GM19395 (cell line): ENCODE measurements at regions not wholly inside any gene's neighbourhood (a gene's known extent, or its start where the extent isn't known, plus 50 kb on each side); places are given as distances from the start of the nearest gene placed in this dataset.
"Not testable (repeated sequence)": the region's sequence is repeated elsewhere in the genome, so short reads cannot be mapped to it uniquely, and the experiment has no call there.

ENCODE experiments used
- ATAC-seq: cut with Tn5 transposase; IDR thresholded peaks from one replicate; pipeline ENCODE4 v1.9.1; 2021; ENCODE audit warnings: mild to moderate bottlenecking, moderate library complexity; ENCODE audit not compliant: unreplicated experiment

DNA sequence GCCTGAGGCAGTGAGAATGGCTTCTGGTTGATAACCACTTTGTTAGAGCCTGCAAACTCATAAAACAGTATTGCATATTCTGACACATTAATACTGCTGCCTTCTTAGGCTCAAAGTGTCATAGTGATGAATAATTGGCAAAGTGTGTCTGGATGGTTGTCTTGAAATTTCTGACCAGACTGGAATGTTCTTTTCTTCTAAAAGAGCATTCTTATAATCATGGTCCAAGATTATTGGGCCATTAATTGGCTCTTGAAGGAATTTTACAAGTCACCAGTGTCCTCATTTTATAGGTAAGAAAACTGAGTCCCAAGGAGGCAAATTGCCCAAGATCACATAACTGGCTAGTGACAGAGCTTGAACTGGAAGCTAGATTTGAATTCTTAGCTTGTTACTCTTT lies 111.7 kb downstream of the PCSK1 start:
- ATAC-seq = no peak

DNA sequence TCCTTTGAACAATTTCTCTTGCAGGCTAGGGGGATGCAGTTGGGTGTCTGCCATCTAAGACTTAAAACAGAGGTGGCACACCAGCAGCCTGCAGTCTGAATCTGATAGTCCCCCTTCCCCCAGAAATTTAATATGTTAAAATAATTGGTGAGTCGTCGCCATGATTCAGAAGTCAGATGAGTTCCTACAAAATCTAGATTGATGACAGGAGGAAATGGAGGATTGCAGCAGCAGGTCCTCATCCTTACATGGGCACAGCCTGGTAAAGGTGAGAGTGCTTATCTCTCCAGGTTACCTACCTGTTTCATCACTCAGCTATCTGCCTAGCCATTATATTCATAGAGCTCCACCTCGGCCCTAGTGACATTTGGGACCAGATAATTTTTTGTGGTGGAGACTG lies 112.3 kb downstream of the PCSK1 start:
- no peak for ATAC-seq

DNA sequence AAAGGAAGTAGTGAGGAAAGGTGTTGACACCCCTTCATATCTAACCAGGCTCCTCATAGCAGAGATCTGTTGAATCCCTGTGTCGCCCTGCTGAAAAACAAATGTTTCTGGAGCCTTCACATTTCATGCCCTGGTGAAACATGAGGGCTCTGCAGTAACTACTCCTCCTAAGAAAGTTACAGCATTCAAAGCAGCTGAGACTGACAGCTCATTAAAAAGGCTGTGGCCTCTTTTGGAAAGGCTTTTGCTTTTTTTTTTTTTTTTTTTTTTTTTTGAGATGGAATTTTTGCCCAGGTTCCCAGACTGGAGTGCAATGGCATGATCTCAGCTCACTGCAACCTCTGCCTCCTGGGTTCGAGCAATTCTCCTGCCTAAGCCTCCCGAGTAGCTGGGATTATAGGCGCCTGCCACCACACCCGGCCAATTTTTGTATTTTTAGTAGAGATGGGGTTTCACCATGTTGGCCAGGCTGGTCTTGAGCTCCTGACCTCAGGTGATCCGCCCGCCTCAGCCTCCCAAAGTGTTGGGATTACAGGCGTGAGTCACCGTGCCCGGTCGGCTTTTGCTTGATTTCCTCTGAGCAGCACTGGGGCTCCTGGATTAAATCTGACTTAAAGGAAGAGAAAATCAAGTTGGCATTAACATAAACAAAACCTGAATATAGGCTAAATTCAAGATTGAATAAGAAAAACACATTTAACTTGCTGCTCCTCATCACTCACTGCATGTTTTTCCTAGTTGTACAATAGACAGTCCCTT lies 112.9 kb downstream of the PCSK1 start:
- ATAC-seq = not testable (repeated sequence)

DNA sequence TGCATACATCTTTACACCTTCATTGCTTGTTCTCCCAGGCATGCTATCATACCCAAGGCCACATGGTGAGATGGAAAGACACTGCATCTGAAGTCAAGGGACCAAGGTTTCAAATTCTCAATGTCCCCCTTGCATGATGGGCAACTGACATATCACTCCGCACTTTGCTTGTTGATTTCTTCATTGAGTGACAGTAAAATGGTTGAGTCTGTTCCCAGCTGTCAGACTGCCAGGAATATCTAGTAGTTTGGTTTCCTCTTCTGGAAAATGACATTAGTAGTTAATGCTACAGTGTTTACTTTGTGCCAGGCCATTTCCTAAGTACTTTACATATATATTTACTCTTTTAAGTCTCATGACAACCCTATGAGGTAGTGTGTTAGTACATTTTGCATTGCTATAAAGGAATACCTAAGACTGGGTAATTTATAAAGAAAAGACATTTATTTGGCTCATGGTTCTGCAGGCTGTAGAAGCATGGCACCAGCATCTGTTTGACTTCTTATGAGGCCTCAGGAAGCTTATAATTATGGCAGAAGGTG lies 114.4 kb downstream of the PCSK1 start:
- ATAC-seq = no peak

DNA sequence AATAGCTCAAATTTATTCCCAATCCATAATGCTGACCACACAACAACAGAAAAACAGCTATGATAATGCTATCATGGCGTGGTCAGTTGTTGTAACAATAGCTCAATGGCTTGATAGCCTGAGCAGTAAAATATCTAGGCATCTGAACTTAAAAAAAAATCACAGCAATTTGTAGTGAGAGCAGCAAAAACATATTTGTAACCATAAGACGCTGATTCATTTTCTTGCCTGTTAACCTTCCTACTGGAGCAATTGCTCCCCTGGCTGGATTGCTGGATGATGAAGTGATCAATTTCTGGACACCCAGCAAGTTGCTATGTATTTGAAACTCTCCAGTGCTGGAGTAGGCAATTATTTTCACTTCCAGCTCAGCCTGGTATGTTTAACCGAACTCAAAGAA lies 115.1 kb downstream of the PCSK1 start:
- ATAC-seq = no peak

DNA sequence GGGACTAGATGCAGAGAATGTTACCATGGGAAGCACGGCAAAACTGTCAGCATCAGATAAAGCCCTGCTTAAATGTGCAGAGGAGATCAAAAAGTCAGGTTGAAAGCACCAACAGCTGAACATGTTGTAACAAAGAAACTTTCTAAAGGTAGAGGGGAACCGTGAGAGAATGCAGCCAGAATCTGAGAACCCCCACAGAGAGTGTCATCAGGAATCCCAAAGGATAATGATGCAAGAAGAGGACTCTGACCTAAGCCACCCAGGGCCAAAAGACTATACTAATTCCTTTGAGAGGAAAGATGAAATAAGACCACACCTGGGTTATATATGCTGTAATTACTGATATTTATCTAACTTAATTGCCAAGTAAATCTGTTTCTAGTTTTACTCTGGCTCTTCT lies 116.6 kb downstream of the PCSK1 start:
- no peak for ATAC-seq

DNA sequence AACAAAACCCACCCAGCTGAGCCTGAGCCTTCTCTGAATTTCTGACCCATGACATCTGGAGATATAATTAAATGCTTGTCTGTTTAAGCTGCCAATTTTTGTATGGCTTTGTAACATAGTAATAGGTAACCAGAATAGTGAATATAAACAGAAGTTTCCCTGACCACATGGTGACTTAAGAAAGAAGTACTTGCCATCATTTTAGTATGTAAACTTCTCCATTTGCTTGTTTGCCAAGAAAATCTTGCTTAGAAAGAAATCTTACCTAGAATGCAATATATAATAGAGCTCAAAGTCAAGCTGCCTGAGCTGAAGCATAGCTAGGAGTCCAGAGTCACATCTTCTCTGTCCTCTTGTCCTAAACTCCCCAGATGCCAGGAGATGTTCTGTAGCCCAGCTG lies 117.0 kb downstream of the PCSK1 start:
- ATAC-seq = no peak

DNA sequence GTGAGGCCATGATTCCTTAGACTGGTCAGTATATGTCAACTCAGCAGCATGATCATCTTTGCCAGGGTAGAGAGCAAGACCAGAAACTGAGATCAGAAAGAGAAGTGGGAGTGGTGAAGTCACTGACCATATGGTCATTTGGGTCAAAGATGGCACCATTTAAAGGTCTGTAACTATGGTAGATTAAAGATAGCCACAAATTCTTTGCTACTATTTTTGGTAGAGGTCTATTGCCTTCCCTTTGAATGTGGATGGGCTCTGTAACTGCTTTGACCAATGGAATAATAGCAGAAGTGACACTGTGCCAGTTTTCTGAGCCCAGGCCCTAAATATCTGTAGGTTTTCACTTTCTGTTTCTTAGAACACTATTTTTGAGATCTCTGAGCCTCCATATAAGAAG lies 117.6 kb downstream of the PCSK1 start:
- peak; percentile 70 for ATAC-seq

DNA sequence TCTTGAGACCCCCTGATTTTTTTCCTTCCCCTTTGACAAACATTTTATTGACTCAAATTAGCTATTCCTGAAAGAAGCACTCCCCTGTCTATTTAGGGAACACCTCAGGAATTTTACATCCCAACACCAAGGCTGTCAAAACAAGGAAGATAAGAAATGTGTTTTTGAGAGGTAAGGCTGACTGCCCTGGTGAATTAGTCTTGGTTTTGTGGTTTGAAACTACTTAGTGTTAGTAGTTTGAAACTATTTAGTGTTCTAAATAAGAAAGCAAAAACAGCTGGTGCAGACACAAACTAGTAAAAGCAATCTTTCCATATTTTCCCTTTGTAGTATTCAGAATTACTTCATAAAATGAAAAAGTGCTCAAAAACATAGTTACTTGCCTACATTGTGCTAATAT lies 120.7 kb downstream of the PCSK1 start:
- no peak for ATAC-seq

DNA sequence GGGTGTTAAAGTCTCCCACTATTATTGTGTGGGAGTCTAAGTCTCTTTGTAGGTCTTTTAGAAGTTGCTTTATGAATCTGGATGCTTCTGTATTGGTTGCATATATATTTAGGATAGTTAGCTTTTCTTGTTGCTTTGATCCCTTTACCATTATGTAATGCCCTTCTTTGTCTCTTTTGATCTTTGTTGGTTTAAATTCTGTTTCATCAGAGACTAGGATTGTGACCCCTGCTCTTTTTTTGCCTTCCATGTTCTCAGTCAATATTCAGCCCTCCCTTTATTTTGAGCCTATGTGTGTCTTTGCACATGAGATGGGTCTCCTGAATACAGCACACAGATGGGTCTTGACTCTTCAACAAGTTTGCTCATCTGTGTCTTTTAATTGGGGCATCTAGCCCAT lies 126.0 kb downstream of the PCSK1 start:
- ATAC-seq = not testable (repeated sequence)

DNA sequence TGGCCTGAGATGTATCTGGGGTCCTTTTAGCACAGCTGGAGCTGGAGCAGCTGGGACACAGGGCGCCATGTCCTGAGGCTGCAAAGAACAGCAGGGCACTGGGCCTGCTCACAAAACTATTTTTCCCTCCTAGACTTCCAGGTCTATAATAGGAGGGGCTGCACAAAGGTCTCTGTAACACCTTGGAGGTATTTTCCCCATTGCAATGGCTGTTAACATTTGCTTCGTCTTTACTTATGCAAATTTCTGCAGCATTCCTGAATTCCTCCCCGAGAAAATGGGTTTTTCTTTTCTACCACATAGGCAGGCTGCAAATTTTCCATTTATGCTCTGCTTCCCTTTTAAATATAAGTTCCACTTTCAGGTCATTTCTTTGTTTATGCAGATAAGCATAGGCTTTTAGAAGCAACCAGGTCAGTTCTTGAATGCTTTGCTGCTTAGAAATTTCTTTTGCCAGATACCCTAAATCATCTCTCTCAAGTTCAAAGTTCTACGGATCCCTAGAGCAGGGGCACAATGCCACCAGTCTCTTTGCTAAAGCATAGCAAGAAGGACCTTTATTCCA lies 130.8 kb downstream of the PCSK1 start:
- no peak for ATAC-seq

DNA sequence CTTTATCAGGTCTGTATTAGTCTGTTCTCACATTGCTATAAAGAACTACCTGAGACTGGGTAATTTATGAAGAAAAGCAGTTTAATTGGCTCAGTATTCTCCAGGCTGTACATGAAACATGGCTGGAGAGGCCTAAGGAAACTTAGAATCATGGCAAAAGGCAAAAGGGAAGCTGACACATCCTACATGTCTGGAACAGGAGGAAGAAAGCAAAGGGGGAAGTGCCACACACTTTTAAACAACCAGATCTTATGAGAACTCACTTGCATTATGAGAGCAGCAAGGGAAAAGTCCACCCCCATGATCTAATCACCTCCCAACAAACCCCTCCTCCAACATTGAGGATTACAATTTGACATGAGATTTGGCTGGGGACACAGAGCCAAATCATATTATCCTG lies 132.1 kb downstream of the PCSK1 start:
- ATAC-seq = no peak

DNA sequence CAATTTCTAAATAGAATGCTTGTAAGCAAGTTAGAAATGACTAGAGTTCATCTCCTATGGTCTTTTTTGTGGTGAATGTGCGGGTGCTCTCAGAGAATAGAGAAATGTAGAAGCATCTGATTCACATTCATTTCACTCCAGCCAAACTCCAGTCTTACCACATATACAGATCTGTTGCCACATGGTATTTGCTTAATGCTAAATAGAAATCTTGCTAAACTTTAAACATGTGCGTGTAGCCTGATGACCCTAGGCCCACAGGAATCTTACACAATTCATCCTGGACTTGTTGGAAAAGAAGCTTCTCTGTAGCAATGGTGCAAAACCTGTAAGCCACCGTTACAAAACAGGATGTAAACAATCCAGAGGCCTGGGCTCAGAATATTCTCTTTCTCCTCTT lies 135.2 kb downstream of the PCSK1 start:
- ATAC-seq = no peak

DNA sequence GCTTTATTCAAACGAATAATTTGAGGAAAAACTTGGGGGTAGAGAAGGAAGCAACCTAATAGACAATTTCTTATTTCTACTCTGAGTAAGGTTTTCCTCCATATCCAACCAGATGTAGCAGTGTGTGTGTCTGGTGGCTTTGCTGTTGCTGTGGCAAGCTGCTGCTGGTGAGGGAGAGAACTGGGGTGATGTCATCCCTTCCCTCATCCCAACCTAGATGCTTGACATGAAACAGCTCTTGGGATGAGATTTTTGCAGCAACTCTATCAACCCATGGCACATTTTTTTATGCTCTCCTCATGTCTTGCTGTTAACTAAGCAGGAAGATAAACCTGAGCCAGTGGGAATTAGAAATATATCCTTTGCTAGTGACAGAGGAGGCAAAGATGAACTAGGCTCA lies 135.8 kb downstream of the PCSK1 start:
- no peak for ATAC-seq

DNA sequence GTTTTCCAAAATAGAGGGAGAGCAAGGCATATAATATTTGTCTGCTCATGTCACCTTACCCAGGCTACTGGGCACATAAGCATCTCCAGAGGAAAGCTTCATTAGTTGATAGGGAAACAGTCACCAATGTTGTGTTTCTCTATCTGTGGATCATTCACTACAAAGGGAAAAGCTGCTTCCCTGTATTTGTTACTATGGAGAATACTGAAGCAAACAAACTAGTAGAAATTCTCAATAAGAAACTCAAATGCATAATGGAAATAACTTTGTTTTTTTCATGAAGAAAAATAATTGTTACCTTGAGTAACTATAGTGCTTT lies 138.2 kb downstream of the PCSK1 start:
- no peak for ATAC-seq

DNA sequence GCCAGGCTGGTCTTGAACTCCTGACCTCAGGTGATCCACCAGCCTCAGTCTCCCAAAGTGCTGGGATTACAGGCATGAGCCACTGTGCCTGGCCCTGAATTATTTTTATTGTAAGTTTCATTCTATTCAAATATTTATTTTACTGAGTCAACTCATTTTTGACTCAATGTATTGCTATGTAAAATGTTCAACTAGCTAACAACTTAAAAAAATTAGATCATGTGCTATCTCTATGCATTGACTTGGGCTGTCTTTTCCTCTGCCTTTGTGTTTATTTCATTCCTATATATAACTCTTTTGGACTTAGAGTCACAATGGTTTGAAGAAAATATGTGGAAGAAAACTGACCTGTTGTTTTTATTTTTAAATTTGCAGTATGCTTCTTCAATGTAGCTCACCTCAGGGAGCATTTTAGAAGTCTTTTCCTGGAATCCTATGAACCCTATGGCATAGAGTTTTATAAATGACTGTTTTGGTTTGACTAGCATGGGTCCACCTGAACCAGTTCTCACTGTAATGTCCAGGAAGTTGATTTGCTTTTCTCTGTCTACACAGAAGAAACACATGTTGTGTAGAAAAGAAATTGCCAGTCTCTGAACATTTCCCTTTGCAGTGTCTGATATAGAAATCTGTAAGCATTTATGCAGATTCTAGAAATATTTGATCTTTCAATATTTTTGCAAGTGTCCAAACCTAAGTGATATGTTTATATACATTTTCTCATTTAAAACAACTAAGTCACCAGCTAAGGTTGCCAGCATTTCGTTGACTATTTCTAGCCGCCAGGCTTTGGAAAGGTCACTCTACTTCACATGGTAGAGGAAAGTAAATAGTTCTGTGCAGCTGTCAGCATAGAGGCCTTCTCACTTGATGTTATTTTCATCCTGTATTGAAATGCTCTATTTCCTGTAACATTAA lies 138.8 kb downstream of the PCSK1 start:
- no peak for ATAC-seq

DNA sequence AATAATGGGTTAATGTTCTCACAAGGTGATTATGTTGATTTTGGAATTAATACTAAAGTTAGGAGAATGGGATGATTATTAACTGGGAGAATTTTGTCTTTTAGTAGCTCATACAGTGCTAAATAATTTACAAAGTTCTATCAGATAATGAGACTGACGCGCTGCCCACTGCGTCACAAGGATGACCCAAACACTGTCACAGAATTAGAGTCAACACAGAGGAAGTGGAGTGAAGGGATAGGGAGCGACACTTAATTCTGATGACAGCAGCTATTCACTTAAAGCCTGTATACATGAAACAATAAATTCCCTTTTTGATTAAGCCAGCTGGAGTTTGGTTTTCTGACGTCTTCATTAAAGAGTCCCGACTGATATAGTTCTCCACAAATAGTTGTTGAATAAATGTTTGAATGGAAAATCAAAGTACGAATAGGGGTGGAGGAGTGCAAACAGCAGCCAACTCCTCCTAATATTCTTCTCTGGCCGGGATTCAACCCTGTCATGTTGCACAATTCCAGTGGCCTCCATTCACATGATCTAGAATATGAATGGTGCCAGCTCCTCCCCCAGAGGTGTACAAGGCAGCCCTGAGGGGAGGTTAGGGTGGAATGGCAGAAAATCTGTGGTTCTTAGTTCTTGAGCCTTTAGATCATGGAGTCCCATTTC lies 140.3 kb downstream of the PCSK1 start:
- ATAC-seq = no peak

DNA sequence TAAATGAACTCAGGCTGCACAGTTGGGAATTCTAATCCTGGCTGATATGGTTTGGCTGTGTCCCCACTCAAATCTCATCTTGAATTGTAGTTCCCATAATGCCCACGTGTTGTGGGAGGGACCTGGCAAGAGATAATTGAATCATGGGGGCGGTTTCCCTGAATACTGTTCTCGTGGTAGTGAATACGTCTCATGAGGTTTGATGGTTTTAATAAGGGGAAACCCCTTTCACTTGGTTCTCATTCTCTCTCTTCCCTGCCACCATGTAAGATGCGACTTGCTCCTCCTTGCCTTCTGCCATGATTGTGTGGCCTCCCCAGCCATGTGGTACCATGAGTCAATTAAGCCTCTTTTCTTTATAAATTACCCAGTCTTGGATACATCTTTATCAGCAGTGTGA lies 143.8 kb downstream of the PCSK1 start:
- ATAC-seq = not testable (repeated sequence)

DNA sequence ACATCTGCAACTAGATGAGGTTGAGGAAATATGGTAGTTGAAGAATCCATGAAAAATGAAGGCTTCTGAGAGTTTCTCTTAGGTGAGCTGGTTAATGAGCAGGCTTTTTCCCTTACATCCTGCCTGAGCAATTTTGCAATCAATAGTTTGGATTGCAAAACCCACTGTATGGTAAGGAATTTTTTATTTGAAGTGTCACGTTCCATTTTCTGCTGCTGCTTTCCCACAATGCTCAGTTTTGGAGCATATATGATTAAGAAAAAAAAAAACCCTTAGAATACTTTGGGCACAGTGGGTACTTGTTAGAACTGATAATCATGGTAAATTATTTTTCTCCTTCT lies 144.2 kb downstream of the PCSK1 start:
- no peak for ATAC-seq

DNA sequence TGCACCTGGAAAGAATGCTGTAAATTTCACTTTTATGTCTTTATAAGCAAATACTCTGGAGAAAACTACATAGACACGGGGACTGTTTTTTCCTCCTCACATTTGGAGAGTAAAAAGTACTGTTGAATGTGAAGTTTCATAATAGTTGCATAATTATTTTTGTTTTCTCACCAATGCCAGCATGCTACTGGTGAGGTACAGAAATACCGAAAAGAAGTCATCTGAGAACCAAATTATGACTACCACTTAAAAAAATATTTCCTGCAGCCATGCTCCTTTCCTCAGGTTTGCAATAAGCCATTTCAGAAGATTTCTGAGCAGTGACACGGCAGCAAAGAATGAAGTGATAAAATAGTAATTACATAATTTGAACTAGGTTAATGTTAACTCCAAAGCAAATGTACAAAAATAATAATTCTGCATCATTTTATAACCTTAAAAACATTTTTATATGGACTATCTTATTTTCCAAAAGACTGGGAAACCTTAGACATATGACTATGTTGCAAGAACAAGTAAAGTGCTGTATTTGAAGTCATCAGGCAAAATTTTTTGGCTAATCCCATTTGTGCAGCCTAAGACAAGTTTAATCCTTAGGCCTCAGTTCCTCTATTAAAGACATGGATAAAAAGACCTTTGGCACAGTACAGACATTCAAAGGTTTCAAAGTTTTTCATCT lies 144.7 kb downstream of the PCSK1 start:
- no peak for ATAC-seq

DNA sequence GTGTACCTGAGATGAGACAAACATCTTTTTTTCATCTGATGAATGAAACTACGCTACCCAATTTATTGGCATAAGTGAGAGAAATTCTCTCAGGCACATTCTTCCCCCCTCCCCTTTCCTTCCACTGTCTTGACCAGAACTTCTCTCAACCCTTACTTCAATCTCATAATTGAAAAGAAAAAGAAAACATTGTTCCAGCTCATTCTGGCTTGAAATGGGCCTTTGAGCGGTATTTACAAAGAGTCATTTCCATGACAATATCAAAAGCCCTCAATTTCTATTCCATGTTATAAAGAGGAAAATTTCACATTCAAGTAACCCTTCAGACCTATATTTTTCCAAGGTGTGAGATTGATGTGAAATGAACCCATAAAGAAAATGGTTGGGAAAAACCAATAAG lies 145.9 kb downstream of the PCSK1 start:
- no peak for ATAC-seq
